Umbilical cord (tissue), 1 donor: ENCODE measurements at regions not wholly inside any gene's neighbourhood (a gene's known extent, or its start where the extent isn't known, plus 50 kb on each side); places are given as distances from the start of the nearest gene placed in this dataset.
"Not testable (repeated sequence)": the region's sequence is repeated elsewhere in the genome, so short reads cannot be mapped to it uniquely, and the experiment has no call there.

Experiments
- DNase-seq: peaks from one replicate; pipeline ENCODE4 v3.0.0-alpha.2; 2015; ENCODE audit warnings: low spot score

- peak; percentile 79 for DNase-seq
Measured at GRCh38 chr1:55310505-55310971, 95.4 kb upstream of the USP24 start.

- no peak for DNase-seq
Measured at GRCh38 chr1:55309786-55310504, 94.8 kb upstream of the USP24 start.

GRCh38 chr1:55309053-55309452 is 93.9 kb upstream of the USP24 start:
- DNase-seq: no peak

DNA sequence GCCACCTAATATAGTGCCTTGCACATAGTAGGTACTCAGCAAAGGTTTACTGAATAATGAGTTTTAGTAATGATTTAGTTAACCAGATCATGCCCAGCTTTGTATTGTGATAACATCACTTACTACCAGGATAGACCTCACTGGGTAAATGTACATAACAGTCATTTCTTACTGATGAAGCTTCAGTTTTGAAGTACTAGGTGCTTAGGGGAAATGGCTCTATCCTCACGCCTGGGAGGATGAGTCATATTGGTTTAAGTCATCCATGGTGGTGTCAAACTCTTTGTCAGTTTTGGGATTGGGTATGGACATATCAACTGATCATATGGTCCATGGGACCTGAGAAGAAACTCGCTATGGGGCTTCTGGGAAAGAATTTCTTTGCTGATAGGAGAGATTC is 90.6 kb upstream of the USP24 start:
- DNase-seq: no peak

- no peak for DNase-seq
Measured at GRCh38 chr1:55304229-55304740, 89.1 kb upstream of the USP24 start.

DNA sequence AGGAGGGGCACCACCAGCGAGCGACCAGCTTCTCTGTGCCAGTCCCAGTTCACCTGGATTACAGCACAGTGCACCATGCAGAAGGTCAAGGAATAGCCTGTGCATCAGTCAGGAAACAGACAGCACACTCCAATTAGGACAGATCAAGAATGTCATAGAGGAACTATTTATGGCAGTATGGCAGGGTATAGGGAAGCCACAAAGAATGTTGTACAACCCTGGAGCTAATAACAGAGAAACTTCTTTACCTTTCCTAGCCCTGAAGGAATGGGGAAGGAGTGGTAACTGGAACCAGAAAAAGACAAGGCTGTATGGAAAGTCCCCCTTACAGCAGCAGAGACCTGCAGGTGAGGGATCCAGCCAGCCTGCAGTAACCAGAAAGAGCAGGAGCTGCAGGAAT is 87.8 kb upstream of the USP24 start:
- no peak for DNase-seq

DNA sequence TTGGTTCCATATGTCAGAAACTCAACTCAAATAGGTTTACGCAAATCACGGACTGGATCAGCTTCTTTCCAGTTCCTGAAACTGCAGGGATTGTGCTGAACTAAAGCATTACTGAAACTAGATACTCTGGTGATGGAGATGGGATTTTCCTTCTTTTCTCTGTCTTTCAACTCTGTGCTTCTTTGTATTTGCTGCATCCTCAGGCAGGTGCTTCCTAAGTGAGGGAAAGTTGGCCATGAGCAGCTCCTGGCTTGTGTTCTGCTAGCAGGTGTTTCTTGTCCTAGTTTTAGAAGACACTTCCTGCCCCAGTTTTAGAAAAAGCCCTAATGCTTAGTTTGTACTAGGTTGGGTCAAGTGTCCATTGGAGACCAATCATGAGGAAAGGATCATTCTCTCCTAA is 86.7 kb upstream of the USP24 start:
- no peak for DNase-seq

DNA sequence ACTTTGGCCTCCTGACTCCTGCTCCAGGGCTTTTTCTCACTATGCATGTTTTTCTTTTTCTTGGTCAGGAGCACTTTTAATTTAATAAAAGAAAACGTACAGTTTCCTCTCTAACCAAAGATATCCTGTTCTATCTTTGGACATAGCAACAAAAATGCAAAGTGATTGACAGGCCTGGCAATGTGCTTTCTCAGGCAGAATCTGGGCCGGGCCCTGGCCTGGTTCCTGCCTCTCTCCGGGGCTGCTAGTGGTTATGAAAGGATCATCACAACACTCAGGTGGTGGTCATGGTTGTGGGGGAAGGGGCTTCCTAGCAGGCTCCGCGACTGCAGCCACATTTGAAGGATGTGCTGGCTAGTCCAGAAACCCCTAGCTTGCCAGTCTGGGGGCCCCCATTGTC is 85.8 kb upstream of the USP24 start:
- DNase-seq: no peak

DNA sequence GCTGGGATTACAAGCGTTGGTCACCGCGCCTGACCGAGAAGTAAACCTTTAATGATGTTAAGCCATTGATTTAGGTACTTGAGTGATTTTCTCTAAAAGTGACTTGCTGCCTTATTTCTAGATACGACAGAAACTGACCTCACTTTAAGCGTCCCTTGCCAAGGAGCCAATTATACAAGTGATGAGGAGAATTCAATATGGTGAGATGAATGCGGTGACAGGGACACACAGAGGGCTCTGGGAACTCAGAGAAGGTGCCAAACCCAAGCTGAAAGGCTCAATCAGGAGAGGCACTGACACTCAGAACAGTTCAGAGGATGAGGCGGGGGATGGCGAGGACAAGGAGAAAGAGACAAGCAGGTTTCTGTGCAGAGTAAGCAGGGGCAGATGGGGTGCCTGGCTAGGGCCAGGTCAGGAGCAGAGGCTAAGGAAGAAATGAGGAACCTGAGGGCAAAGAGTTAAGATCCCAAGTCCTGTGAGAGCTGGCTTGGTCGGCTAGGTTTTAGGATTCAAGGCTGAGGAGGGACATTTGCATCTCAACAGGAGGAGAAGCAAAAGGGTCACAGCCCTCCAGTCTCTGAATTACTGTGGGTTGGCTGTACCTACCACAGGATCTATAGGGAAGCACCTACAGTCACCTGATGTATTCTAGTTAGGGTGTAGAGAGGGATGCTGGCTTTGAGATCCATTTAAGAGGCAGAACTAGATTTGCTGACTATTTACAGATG is 83.2 kb upstream of the USP24 start:
- DNase-seq: no peak

- not testable (repeated sequence) for DNase-seq
Measured at GRCh38 chr1:55296247-55296646, 81.1 kb upstream of the USP24 start.

DNA sequence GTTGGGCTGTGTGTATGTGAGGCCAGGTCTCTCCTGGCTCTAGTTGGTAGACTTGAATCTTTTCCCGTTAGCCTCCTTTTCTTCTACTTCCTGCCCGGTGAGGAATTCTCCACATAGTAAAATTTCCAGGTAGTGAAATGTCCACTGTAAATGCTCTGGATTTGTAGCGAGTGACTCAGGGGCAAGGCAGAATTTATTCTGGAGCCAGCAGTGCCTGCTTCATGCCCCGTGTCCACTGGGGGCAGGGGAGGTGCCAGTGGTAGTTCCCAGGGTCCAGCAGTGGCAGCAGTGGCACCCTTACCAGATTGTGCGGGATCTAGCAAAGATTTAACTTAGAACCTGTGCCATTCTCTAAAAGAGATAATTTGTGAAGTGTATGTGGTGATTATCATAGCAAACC is 74.5 kb upstream of the USP24 start:
- DNase-seq: no peak

DNA sequence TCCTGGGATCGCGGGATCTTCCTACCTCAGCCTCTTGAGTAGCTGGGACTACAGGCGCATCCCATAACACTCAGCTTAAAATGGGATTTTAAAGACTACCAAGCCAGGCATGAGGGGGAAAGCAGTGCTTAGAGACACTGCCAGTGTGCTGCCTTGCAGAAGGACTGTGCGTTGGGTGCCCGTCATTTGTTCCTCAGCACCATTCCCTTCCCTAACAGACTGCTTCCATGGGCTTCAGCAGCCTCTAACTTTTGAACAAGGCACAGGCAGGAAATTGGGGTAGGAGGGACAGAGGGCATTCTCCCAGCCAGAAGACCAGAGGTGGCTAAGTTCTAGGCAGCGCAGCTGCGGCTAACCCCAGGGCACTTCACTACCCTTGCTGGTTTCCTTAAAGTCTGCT is 73.9 kb upstream of the USP24 start:
- no peak for DNase-seq

GRCh38 chr1:55288245-55288644 is 73.1 kb upstream of the USP24 start:
- DNase-seq: no peak

GRCh38 chr1:55287723-55288122 is 72.6 kb upstream of the USP24 start:
- peak; percentile 82 for DNase-seq

- DNase-seq: no peak
Measured at GRCh38 chr1:55286856-55287602, 71.9 kb upstream of the USP24 start.

DNA sequence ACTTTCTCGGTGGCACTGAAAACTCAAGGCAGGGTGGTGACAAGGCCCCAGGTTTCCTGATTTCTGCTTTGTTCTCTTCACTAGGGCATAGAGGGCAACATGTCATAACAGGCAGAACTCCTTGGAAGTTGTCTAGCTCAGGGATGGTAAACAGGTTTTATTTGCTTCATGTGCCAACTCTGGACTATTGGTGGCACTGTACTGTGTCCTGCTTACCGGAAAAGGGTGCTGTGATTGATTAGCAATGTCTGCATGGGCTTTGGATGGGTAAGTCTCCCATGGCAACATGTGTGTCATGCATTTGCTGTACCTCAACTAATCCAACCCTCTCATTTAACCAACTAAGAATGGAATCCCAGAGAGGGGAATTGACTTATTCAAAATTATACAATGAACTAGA is 70.7 kb upstream of the USP24 start:
- DNase-seq: no peak

DNA sequence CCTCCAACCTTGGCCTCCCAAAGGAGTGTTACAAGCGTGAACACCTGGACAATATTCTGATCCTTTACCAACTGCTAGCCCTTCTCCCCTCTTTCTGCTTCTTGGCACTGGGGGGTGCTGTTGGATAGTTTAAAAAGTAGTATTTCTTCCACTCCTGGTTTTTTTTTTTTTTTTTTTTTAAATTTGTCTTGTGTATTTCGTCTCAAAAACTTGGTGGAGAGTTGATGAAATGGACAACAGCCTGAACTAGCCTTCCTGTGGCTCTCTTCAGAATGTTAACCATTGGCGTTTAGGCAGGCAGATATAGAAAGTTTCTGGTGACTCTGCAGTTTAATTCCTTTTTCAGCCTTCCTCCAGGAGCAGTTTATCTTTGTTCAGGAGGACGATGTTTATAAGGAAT is 69.7 kb upstream of the USP24 start:
- peak; percentile 74 for DNase-seq

- DNase-seq: no peak
Measured at GRCh38 chr1:55282058-55282457, 66.9 kb upstream of the USP24 start.

DNA sequence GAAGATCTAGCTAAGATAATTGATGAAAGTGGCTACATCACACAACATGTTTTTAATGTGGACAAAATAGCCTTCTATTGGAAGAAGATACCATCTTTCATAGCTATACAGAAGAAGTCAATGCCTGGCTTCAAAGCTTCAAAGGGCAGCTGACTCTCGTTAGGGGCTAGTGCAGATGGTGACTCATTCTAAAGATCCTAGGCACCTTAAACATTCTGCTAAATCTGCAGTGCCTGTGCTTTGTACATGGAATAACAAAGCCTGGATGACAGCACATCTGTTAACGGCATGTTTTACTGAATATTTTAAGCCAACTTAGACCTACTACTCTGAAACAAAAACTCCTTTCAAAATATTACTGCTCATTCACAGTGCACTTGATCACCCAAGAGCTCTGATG is 65.6 kb upstream of the USP24 start:
- peak; percentile 69 for DNase-seq

DNA sequence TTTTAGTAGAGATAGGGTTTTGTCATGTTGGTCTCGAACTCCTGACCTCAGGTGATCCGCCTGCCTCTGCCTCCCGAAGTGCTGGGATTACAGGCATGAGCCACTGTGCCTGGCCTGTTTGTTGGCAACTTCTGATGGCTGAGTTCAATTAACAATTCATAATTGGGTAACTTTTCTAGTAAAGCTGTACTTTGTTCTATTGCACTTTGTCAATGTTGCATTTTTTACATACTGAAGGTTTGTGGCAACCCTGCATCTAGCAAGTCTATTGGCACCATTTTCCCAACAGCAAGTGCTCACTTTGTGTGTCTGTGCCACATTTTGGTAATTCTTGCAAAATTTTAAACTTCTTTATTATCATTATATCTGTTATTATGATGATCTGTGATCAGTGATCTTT is 64.5 kb upstream of the USP24 start:
- no peak for DNase-seq

DNA sequence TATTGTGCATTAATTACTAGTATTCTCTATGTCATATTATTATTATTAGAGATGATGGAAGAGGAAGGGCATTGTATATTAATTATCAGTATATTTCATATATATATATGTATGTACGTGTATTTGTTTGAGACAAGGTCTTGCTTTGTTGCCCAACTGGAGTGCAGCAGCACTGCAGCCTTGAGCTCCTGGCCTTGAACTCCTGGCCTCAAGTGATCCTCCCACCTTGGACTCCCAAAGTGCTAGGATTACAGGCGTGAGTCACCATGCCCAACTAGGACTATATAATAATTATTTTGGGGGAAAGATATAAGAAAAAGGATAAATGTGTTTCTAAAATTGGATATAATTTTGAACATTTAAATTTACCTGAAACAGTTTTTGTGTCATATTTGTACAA is 63.2 kb upstream of the USP24 start:
- no peak for DNase-seq

- peak; percentile 72 for DNase-seq
Measured at GRCh38 chr1:55277377-55278130, 62.4 kb upstream of the USP24 start.
